ENCODE measurements at regions not wholly inside any gene's neighbourhood (a gene's known extent, or its start where the extent isn't known, plus 50 kb on each side); places are given as distances from the start of the nearest gene placed in this dataset.

GRCh38 chr6:98639089-98639635, 195.2 kb upstream of the POU3F2 start:
- no peak for DNase-seq (ENCODE audit: low read depth)

DNA sequence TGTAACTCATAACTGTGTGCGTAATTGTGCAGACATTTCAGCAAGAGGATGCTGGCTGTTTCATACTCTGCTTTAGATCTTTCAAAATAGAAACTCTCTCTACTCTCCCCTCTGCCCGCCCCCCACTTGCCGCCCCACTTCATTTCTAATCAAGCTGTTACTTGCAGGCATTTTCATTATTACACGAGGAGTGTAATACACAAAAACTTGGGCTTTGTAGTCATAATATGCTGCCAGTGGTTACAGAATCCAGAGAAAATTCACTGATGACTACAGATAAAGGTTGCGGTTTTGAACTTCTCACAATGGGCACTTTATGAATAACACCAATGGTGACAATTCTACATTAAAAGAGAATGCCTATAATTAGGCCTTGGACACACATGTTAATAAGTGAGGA, 194.0 kb upstream of the POU3F2 start:
- DNase-seq (ENCODE audit: low read depth): no peak

DNA sequence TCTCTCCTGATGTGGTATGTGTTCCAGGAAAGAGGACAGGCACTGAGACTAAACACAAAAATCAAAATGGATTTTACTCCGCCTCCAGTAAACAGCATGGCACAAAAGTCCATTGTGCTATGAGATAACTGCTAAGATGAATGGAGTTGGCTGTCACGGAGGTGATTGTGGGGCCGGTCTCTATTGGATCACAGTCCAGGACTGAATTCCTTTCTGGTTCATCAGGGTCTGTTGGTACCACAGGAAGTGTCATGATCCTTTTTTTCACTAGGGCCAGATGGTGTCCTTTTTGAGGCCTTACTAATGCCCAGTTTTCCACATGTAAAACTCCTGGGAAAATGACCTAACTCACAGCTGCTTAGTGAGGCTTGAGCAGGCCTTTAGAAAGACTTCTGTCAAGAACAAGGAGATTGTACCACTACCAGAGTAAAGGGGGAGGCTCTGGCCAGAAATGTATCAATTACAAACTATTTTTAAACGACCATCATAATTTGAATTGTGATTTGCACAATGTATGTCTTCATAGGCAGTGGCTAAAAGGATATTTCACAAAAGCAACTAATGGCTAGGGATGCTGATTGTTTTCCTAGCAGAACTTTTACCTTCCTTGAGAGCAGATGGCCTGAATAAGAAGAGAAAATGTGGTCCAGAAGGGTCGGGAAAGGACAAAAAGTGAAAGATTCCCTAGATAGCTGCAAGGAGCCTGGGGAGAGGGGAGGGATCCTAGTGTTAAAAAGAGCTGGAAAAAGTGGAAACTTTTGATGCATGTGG, 192.2 kb upstream of the POU3F2 start:
- no peak for DNase-seq (ENCODE audit: low read depth)

- no peak for DNase-seq (ENCODE audit: low read depth)
Observed at GRCh38 chr6:98644063-98644462, 190.3 kb upstream of the POU3F2 start.

GRCh38 chr6:98648211-98648914, 186.0 kb upstream of the POU3F2 start:
- DNase-seq (ENCODE audit: low read depth): no peak

- DNase-seq (ENCODE audit: low read depth): no peak
Observed at GRCh38 chr6:98650941-98651340, 183.4 kb upstream of the POU3F2 start.

DNA sequence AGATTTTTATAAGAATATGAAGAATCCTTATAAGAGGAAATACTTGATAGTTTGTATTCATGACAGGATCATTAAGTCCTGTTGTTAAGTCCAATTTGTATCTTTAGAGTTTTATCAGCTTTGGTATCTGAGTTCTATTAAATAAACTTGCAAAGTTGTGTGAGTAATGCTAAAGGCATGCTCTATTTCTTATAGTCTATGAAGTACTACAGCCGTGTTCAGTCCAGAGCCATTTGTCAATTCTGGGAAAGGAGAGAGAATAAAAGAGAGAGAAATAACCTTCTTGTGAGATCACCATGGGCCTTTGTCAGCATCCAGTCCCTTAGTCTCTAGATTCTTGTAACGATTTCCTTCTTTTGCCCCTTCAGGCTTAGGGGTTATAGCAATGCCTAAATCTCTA, 181.2 kb upstream of the POU3F2 start:
- DNase-seq (ENCODE audit: low read depth): no peak

GRCh38 chr6:98657764-98658163, 176.6 kb upstream of the POU3F2 start:
- no peak for DNase-seq (ENCODE audit: low read depth)

- DNase-seq (ENCODE audit: low read depth): no peak
Observed at GRCh38 chr6:98669371-98669770, 165.0 kb upstream of the POU3F2 start.

GRCh38 chr6:98670045-98670746, 164.2 kb upstream of the POU3F2 start:
- DNase-seq (ENCODE audit: low read depth): no peak

DNA sequence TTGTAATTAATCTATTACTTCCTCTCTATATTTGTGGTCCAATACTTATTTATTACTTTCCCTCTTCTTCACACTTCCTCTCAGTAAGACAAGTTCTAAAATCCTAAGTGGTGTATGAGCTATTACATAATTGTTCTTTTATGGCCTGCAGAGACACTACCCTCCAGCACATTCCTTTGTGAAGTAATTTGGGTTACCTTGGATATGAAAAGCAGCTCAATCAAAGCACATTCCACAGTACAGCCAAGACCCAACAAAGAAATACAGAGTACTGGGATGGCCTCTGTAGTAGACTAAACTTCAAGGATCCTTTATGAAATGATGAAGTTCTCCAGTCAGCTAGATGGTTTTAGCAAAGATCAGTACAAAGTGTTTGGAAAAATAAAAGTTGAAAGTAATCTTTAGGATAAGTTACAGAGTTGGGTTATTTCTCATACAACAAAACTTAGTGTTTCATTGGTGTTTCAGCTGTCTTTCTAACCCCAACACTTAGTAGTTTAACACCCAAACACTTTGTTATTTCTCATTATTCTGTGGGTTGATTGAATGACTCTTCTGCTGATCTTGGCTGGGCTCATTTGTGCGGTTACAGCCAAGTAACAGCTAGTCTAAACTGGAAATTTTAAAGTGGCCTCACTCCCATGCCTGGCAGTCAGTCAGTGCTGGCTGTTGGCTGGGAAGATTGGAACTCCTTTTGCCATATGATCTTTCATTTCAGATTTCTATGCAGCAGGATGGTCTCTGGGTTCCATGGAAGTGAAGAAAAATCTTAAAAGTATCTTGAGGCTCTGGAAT, 161.5 kb upstream of the POU3F2 start:
- no peak for DNase-seq (ENCODE audit: low read depth)

DNA sequence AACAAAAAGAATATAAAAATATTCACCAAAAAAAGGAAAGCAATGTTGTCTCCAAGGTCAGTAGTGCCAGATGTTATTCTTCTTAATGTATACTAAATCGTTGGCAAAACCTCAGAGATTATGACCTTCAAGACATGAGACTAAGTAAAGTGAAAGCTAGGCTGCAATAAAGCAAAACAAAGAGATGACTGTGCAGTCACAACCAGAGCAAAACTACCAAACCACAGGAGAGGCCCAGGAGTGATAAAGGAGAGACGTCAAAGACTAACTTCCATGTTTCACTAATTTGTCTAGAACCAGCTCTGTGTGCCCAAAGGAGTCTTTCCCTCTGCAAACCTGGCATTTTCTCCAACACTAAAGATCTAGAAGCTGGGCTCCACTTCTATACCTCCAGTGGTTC, 155.9 kb upstream of the POU3F2 start:
- no peak for DNase-seq (ENCODE audit: low read depth)

DNA sequence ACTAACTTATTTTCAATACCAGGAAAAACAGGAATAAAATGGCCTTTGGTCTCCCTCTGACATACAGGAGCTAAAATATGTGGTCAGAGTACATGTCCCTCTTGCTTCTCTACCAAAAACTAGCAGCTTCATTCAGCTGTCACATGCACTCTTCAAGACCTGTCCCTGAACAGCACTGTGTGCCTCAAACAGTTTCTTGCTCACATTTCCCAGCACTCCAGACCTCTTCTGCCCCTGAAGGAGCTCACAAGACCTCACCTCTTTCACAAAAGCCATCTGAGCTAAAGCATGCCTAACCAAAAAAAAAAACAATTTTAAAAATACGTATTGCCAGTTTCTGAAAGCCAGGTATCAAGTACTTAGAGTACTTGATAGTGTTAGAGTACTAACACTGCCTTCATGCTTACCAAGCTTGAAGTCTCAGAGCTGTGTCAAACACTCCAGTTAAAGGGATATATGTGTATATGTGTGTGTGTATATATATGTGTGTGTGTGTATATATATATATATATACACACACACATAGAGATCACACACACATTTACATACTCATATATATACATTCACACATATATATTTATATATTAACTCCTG, 148.3 kb upstream of the POU3F2 start:
- no peak for DNase-seq (ENCODE audit: low read depth)

- DNase-seq (ENCODE audit: low read depth): no peak
Observed at GRCh38 chr6:98687752-98688151, 146.6 kb upstream of the POU3F2 start.

- no peak for DNase-seq (ENCODE audit: low read depth)
Observed at GRCh38 chr6:98695091-98695801, 139.1 kb upstream of the POU3F2 start.

DNA sequence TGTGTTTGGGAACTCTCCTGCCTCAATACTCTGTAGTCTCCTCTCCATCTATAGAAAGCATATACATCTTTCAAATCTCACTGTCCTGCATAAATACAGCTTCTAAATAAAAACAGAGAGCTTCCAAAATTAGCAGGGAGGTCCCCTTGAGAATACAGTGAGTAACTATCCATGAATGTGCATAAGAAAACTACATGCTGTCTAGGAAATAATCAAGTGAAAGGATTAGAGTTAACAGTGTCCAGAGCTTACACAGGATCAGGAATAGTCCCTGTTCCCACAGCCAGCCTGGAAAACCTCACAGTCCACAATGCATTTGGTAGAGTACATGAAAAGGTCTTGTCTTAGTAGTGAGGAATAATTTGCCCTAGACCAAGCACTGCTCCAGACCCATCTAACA, 123.0 kb upstream of the POU3F2 start:
- DNase-seq (ENCODE audit: low read depth): no peak

DNA sequence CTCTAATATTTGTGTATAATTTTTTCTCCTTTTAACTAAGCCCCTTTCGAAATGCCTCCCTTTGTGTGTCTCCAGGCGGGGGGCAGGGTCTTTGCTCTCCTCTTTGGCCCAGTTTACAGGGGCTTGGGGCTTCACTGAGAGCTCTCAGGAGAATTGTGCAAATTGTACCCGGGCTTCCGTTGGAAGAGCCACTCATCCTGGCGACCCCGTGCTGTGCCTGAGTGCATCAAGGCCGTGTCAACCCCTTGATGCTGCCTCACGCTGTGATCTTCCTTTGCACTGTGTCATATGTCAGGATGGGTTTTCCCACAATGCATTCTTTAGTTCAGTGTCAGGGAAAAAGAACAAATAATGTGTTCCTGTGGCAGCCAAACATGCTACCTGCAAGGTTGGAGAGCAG, 118.0 kb upstream of the POU3F2 start:
- no peak for DNase-seq (ENCODE audit: low read depth)

- no peak for DNase-seq (ENCODE audit: low read depth)
Observed at GRCh38 chr6:98717322-98717877, 117.0 kb upstream of the POU3F2 start.

DNA sequence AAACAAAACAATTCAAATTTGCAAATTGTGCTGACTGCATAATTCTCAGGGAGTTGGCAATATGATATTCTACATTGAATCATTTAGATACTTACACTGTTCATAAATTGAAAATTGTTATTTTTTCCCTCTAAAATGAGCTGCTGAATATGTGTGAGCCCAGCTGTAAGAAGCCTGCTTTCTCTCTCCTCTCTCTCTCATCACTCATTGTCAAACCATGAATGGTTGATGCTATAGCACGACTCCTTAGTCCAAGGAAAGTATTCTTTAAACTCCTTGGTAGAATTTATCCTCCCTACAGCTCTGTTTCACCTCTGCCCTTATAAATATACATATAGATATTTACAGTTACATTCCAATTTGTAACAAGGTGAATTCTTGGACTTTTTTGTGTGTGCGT, 116.4 kb upstream of the POU3F2 start:
- DNase-seq (ENCODE audit: low read depth): no peak

DNA sequence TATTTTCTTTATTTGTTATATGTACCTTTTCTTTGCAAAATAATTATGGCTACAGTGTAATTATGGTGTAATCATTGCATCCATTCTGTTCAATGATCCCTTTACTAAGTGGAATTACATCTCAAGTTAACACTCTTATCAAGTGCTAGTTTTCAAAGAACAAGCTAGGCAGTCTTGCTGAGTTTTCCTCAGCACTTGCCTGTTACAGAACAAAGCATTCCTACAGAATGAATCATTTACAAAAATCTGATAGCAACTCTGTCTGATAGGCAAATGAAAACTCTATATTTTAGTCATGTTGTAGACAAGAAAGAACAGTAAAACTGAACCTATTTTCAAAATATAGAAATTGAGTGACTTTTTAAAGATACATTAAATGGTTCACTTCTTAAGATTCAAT, 109.8 kb upstream of the POU3F2 start:
- no peak for DNase-seq (ENCODE audit: low read depth)

DNA sequence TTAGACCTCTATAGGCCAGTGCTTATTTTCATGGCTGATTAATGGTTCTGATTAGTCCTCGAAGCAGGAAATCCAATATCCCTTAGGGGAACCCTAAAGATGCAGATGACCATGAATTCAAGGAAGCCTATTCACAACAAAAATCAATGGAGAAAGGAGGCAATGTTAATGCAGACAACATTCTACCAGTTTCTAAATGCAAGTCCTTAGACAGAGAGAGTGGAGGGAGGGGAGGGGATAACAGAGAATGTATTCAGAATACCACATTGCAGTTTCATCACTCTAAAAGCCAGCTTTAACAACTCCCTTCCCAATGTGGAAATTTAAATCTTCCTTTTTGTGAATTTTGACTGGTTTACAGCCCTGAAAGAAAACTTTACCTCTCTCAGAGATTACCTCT, 87.1 kb upstream of the POU3F2 start:
- no peak for DNase-seq (ENCODE audit: low read depth)
